ENCODE measurements at regions not wholly inside any gene's neighbourhood (a gene's known extent, or its start where the extent isn't known, plus 50 kb on each side); places are given as distances from the start of the nearest gene placed in this dataset.
"Not testable (repeated sequence)": the region's sequence is repeated elsewhere in the genome, so short reads cannot be mapped to it uniquely, and the experiment has no call there.

DNA sequence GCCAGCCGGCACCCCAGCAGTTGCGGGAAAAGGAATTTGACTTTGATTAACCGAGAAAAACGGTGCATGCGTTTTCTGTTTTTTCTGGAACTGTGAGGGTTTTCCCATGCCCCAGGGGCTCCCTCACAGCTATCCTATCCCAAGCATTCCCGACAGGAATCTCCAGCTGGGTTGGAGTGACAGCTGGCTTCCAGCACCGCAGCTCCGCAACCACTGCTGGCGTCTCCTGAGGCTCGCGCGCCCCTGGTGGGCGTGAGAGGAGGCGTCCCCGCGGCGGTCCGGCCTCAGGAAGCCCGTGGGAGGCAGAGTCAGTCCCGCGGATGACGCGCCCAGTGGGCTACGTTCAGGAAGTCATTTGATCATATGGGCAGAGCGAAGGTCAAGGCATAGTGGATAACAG lies 623.2 kb downstream of the SPATA31A6 start:
- not testable (repeated sequence) for TF ChIP-seq POLR2A (IDR thresholded peaks at IDR 0.05)
- TF ChIP-seq, protein P1, sequence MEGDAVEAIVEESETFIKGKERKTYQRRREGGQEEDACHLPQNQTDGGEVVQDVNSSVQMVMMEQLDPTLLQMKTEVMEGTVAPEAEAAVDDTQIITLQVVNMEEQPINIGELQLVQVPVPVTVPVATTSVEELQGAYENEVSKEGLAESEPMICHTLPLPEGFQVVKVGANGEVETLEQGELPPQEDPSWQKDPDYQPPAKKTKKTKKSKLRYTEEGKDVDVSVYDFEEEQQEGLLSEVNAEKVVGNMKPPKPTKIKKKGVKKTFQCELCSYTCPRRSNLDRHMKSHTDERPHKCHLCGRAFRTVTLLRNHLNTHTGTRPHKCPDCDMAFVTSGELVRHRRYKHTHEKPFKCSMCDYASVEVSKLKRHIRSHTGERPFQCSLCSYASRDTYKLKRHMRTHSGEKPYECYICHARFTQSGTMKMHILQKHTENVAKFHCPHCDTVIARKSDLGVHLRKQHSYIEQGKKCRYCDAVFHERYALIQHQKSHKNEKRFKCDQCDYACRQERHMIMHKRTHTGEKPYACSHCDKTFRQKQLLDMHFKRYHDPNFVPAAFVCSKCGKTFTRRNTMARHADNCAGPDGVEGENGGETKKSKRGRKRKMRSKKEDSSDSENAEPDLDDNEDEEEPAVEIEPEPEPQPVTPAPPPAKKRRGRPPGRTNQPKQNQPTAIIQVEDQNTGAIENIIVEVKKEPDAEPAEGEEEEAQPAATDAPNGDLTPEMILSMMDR (IDR thresholded peaks at IDR 0.05) = not testable (repeated sequence)

All from sigmoid colon (tissue), 3 donors.